ENCODE measurements at regions not wholly inside any gene's neighbourhood (a gene's known extent, or its start where the extent isn't known, plus 50 kb on each side); places are given as distances from the start of the nearest gene placed in this dataset.
"Not testable (repeated sequence)": the region's sequence is repeated elsewhere in the genome, so short reads cannot be mapped to it uniquely, and the experiment has no call there.

DNA sequence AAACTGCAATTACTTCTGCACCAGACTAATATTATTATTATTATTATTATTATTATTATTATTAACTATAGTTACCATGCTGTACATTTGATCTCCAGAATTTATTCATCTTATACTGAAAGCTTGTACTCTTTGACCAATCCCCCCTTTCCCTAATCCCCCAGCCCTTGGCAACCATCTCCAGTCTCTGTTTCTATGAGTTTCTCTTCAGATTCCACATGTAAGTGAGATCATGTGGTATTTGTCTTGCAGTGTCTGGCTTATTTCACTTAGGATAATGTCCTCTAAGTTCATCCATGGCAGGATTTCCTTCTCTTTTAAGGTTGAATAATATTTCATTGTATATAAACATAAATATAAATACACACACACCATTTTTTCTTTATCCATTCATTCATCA lies 287.0 kb upstream of the DAB2 start:
- DNase-seq (ENCODE audit: low read depth, low spot score): no peak

DNA sequence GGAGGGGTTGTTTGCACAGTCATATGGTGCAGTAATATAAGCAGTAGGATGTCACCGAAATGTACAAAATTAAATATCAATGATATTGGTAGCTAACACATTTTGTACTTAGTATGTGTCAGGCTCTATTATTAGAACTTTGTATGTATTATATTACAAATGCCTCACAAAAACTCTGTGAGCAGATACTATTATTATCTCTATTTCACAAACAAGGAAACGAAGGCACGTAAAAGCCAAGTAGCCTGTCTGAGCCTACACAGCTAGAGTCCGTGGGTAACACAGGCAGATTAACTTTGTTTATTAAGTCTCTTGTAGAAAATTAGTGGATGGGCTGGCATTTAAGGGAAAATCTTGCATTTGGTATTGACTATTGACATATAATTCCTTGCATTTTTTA lies 284.3 kb upstream of the DAB2 start:
- DNase-seq (ENCODE audit: low read depth, low spot score): no peak

GRCh38 chr5:39702928-39703327 lies 278.1 kb upstream of the DAB2 start:
- DNase-seq (ENCODE audit: low read depth, low spot score): no peak

DNA sequence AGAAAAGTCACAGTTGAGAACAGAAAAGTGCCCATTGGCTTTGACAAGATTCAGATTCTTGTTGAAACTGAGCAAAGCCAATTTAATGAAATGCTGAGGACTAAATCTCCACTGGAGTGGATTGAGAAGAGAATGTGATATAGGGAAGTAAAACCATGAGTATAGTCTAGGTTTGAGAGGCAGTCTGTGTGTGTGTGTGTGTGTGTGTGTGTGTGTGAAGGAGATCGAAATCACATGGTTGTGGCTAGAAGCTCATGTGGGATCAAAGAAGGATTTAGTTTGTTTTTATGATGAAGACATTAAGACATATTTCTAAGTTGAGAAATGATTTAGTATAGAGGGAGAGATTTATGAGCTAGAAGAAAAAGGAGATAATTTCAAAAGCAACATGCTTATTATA lies 275.7 kb upstream of the DAB2 start:
- no peak for DNase-seq (ENCODE audit: low read depth, low spot score)

- DNase-seq (ENCODE audit: low read depth, low spot score): no peak
These were observed 274.2 kb upstream of the DAB2 start for GRCh38 chr5:39698838-39699560.

- no peak for DNase-seq (ENCODE audit: low read depth, low spot score)
These were observed 273.1 kb upstream of the DAB2 start for GRCh38 chr5:39697881-39698280.

- no peak for DNase-seq (ENCODE audit: low read depth, low spot score)
These were observed 272.1 kb upstream of the DAB2 start for GRCh38 chr5:39696672-39697398.

GRCh38 chr5:39691993-39692392 lies 267.2 kb upstream of the DAB2 start:
- DNase-seq (ENCODE audit: low read depth, low spot score): no peak

DNA sequence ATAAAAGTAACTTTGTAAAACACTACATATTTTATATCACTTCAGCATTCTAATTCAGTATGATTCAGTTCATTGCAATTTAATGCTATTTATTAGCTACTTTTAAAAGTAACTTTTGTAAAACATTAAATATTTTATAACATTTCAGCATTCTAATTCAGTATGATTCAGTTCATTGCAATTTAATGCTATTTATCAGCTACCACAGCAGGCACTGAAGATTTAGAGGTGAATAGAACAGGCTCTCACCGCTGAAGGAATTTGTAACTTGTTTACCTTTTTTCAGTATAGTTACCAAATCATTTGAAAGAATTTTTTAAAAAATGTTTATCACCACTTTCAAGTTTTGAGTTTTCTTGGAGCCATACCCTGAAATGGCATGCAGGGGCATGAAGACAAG lies 266.4 kb upstream of the DAB2 start:
- no peak for DNase-seq (ENCODE audit: low read depth, low spot score)

- DNase-seq (ENCODE audit: low read depth, low spot score): no peak
These were observed 265.1 kb upstream of the DAB2 start for GRCh38 chr5:39689919-39690318.

DNA sequence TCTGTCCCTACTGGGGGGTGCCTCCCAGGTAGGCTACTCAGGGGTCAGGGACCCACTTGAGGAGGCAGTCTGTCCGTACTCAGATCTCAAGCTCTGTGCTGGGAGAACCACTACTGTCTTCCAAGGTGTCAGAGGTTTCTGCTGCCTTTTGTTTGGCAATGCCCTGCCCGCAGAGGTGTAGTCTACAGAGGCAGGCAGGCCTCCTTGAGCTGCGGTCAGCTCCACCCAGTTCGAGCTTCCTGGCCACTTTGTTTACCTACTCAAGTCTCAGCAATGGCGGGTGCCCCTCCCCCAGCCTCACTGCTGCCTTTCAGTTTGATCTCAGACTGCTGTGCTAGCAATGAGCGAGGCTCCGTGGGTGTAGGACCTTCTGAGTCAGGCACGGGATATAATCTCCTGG lies 263.1 kb upstream of the DAB2 start:
- DNase-seq (ENCODE audit: low read depth, low spot score): not testable (repeated sequence)

- DNase-seq (ENCODE audit: low read depth, low spot score): no peak
These were observed 255.4 kb upstream of the DAB2 start for GRCh38 chr5:39680213-39680612.

DNA sequence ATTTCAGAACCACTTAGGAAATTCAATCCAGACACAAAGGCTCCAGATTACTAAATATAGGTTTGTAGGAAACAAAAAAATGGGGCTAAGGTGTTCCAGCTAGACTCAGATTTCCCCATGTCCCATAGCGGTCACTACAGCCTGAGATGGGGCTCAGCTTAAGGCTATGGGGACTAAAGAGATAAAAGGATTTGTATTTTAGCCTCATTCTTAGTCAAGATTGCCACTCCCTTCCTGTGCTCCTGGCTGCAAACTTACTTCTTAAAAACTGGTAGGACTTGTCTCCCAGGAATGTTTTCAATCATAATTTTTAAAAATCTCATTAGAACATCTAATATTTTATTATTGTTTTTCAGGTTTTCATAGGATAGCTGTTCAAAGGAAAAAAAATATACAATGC lies 253.8 kb upstream of the DAB2 start:
- no peak for DNase-seq (ENCODE audit: low read depth, low spot score)

GRCh38 chr5:39675676-39676075 lies 250.9 kb upstream of the DAB2 start:
- DNase-seq (ENCODE audit: low read depth, low spot score): no peak

GRCh38 chr5:39674209-39675082 lies 249.7 kb upstream of the DAB2 start:
- DNase-seq (ENCODE audit: low read depth, low spot score): no peak

- DNase-seq (ENCODE audit: low read depth, low spot score): no peak
These were observed 246.8 kb upstream of the DAB2 start for GRCh38 chr5:39671561-39671961.

GRCh38 chr5:39670955-39671354 lies 246.2 kb upstream of the DAB2 start:
- DNase-seq (ENCODE audit: low read depth, low spot score): no peak

DNA sequence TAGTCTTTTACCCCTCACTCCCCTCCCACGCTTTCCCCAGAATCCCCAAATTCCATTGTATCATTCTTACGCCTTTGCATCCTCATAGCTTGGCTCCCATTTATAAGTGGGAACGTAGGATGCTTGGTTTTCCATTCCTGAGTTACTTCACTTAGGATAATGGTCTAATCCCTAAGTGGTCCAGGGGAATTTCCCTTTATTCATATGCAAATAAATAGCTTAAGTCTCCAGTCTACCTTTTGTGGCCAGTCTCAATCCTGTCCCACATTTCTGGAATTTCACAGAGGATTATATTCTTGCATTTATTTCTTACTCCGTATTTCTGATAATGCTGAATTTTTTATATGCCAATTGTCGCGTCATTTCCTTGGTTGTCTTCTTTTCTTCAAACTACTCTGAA lies 245.6 kb upstream of the DAB2 start:
- DNase-seq (ENCODE audit: low read depth, low spot score): no peak

DNA sequence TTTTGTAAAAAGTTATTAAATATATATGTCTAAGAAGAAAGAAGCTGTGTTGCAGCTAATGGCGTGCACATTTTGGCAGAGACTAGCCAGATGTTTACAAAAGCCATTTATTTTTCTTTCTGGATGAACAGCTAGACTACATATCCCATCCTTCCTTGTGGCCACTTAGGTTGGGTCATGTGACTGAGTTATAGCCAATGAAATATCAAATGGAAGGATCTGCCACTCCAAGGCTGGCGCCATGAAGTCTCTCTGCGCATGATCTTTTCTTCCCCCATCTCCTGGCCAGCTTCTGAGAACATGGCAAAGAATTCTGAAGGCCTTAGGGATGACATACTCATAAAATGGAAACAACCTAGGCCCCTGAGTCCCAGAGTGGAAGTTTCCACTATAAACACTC lies 244.2 kb upstream of the DAB2 start:
- DNase-seq (ENCODE audit: low read depth, low spot score): no peak

DNA sequence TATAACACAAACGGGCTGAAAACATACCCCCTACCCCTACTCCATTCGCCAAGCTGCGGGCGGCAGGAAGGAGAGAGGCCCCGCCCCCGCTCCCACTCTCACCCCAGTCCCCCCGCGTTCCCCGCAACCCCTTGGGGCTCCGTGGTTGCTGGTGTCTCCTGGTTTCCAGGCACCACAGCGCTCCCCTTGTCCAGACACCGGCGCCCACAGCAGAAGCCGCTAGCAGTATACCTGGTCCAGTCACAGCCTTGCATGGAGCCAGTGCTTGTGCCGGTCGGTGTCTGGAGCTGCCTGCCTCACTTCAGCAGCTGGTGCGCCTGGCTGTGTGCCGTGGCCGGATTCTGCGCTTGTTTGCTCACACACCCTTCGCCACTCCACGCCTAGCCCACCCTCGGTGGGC lies 240.5 kb upstream of the DAB2 start:
- no peak for DNase-seq (ENCODE audit: low read depth, low spot score)

DNA sequence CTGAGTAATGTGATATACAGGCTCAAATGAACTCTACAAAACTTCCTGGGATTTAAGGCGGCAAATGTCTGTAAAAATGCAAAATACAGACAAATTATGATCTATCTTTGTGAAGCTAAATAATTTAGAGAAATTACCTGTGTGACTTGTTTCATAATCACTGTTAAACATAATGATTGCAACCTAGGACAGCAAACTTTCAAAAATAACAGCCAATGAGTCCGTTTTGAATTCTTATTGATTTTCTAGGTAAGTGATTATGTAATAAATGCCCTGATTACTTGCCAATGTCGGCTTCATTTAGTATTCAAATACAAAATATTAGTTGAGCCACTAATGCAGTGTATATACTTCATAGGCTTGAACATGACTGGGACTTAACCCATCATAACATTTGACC lies 238.2 kb upstream of the DAB2 start:
- DNase-seq (ENCODE audit: low read depth, low spot score): no peak

DNA sequence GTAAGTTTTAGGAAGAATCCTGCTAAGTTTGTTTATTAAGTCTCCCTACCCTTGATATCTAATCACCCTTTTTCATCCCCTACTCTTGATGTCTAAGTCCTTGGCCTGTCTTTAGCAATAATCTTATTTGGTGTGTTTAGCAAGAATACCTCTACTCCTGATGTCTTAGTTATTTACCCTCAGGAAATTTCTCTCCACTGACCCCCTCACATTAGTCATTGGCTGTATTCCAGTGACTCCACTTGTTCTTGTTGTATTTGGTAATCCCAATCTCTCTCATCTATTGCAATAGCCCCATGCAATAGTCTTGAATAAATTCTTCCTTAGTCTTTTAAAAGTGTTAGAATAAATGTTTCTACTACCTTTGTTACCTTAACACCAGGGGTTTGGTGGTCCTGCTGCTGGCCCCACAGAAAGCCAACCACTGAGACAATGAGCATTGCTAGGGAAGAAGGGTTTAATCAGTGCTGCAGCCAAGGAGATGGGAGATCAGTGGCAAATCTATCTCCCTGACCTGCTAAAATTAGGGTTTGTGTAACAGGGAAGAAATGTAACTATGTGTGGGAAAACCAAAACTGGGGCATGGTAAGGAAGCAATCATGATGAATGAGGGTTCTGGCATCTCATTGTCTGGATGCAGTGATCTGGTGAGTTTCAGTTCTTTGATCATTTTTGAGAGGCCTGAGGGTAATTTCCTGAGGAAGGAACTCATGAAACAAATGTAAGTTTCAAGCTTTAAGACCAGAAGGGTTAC lies 236.4 kb upstream of the DAB2 start:
- DNase-seq (ENCODE audit: low read depth, low spot score): no peak
